Activated CD4-positive, alpha-beta T cell treated with anti-CD3 and anti-CD28 coated beads, Interleukin-2, amount 10 ng/mL, durations not matched to agents 24 days and 14 days (primary cell): ENCODE measurements at regions not wholly inside any gene's neighbourhood (a gene's known extent, or its start where the extent isn't known, plus 50 kb on each side); places are given as distances from the start of the nearest gene placed in this dataset.

Experiments used
- DNase-seq: peaks from one replicate; pipeline ENCODE4 v3.0.0; 2022
- H3K27ac Mint-ChIP-seq: one replicate; pipeline ENCODE4 v1.8.0; 2022; ENCODE audit warnings: mild to moderate bottlenecking, mixed read lengths
- H3K27me3 Mint-ChIP-seq: one replicate; pipeline ENCODE4 v1.8.0; 2022; ENCODE audit warnings: mixed read lengths
- H3K36me3 Mint-ChIP-seq: one replicate; pipeline ENCODE4 v1.8.0; 2022; ENCODE audit warnings: low read depth, mild to moderate bottlenecking, mixed read lengths
- H3K4me1 Mint-ChIP-seq: one replicate; pipeline ENCODE4 v1.8.0; 2021; ENCODE audit warnings: mixed read lengths
- H3K4me3 Mint-ChIP-seq: one replicate; pipeline ENCODE4 v1.8.0; 2022; ENCODE audit warnings: mild to moderate bottlenecking, moderate library complexity, mixed read lengths
- H3K9me3 Mint-ChIP-seq: one replicate; pipeline ENCODE4 v1.8.0; 2021; ENCODE audit warnings: mixed read lengths
- intact Hi-C: fragments of 100-400 bp; cut with micrococcal nuclease; formaldehyde crosslinking; loops from one replicate; pipeline ENCODE4 v1.15.1; 2023

DNA sequence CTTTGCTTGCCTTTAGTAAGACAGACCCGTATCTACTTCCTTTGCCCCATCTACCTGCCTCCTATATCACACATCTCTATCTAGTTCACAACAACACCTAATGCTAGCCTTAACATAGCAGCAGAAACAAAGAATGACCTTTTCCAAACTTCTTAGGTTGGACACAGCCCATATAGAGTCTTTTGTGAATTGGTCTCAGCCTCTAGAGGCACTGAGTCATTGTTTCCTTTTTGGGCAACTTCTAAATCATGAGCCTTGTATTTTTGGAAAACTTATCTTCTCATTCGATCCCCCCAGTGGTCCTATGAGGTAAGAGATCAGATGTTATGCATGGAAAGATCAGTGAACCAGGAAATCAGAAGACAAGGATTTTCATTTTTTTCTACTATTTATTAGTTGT is 679.4 kb upstream of the USP24 start:
- Mint-ChIP-seq H3K9me3 (no peaks in the 10 kb centered on the region), H3K4me3 (no peak overlapping the region), H3K36me3 (no peaks in the 10 kb centered on the region), H3K4me1 (no peaks in the 10 kb centered on the region), H3K27ac (no peak overlapping the region), H3K27me3 (no peaks in the 10 kb centered on the region)
- intact Hi-C loops = no loop called here
- DNase-seq = no peak

DNA sequence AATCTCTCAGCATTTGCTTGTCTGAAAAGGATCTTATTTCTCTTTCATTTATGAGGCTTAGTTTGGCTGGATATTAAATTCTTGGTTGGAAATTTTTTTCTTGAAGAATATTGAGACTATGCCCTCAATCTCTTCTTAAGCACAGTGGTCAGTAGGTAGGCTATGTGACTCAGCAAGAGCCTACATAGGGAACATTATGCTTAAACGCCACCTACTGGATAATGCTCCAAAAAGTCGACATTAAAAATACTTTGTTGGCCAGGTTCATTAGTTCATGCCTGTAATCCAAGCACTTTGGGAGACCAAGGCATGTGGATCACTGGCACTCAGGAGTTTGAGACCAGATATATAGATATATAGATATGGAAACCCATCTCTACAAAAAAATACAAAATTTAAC is 678.0 kb upstream of the USP24 start:
- no peak overlapping the region for H3K27ac Mint-ChIP-seq
- H3K4me1 Mint-ChIP-seq = no peaks in the 10 kb centered on the region
- H3K9me3 Mint-ChIP-seq = no peaks in the 10 kb centered on the region
- H3K27me3 Mint-ChIP-seq = no peaks in the 10 kb centered on the region
- no peak for DNase-seq
- H3K36me3 Mint-ChIP-seq = no peaks in the 10 kb centered on the region
- H3K4me3 Mint-ChIP-seq = no peak overlapping the region
- intact Hi-C loops = no loop called here

DNA sequence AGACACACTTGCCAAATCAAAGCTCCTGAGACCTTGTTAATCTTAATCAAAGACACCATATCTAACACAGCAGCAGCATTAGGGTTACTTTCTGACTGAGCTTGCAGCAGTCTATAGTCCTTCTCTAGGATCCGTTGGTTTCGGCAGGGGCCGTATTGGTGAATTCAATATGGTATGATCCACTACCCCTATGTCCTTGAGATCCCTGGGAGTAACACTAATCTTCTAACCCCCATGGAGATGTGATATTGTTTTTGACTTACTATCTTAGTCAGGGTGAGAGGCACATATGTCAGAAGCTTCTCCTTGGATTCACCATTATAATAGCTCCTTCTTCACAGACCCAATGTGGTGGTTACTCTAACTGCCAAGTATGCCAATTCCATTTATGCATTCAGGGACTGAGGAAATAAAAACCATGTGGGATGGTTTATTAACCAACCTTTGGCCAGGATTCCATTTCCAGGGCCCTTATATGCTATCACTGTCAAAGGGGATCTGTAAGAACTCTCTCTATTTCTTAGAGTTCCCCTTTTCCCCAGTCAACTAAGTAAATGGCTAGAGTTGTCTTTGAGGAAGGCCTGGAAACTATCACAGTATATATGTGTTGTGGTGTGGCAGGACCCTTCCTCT is 673.6 kb upstream of the USP24 start:
- DNase-seq = no peak
- no peak overlapping the region for H3K27ac Mint-ChIP-seq
- no peaks in the 10 kb centered on the region for H3K4me1 Mint-ChIP-seq
- no peaks in the 10 kb centered on the region for H3K9me3 Mint-ChIP-seq
- H3K36me3 Mint-ChIP-seq = no peaks in the 10 kb centered on the region
- H3K27me3 Mint-ChIP-seq = no peaks in the 10 kb centered on the region
- intact Hi-C loops = no loop called here
- H3K4me3 Mint-ChIP-seq = no peak overlapping the region

DNA sequence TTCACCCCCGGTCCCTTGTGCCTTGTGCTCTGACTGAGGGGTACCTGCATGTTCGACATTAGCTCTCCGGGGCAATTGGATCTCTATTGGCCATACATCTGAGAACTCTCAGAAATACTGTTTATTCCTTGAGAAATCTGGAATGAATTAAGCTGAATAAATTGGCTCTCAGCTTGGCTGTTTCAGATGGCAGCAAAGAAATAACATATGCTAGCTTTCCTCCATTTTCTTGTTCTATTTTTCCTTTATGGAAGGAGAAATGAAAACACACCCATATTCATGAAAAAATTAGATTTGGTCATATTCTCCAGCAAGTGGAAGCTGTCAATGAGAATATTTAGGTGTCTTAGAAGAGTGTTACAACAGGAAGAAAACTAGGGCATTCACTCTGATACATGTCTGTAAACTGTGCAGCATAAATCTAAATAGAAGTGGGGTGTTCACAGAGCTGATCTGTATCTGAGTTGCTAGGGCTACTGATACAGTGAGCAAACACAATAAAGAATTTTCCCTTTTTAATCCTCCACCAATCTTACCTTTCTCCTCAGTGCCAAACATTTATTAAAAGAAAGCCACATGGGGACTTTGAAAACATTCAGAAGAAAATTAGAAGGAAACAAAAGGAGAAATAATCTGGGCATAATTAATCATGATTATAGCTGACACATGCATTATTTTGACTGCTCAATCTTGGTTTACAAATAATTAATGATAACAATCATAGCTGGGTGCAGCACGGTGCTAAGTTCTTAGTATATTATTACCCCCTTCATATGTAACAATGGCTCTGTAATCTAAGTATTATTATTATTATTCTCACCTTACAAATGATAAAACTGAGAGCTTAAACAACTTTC is 671.9 kb upstream of the USP24 start:
- H3K4me3 Mint-ChIP-seq = no peak overlapping the region
- no peaks in the 10 kb centered on the region for H3K27me3 Mint-ChIP-seq
- no peaks in the 10 kb centered on the region for H3K9me3 Mint-ChIP-seq
- H3K4me1 Mint-ChIP-seq = no peaks in the 10 kb centered on the region
- DNase-seq = no peak
- H3K27ac Mint-ChIP-seq = no peak overlapping the region
- intact Hi-C loops = no loop called here
- H3K36me3 Mint-ChIP-seq = no peaks in the 10 kb centered on the region

DNA sequence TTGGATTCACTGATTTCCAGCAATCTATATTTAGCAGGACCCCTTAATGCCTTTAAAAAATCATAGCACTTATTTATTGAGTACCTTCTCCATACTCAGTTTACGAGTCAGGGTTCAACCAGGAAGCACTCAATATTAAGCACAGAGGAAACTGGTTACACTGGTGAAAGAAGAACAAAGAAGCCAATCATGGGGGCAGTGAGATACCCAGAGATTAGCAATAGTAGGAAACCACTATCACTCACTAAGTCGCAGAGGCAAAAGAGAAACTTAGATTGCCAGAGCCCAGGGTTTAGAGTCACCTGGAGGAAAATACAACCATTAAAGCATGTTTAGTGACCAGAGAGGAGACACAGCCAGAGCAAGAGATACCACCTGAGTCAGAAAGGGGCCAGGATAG is 670.5 kb upstream of the USP24 start:
- H3K27ac Mint-ChIP-seq = no peak overlapping the region
- H3K4me3 Mint-ChIP-seq = no peak overlapping the region
- no peaks in the 10 kb centered on the region for H3K27me3 Mint-ChIP-seq
- no peaks in the 10 kb centered on the region for H3K36me3 Mint-ChIP-seq
- H3K9me3 Mint-ChIP-seq = no peaks in the 10 kb centered on the region
- H3K4me1 Mint-ChIP-seq = no peaks in the 10 kb centered on the region
- intact Hi-C loops = no loop called here
- no peak for DNase-seq

DNA sequence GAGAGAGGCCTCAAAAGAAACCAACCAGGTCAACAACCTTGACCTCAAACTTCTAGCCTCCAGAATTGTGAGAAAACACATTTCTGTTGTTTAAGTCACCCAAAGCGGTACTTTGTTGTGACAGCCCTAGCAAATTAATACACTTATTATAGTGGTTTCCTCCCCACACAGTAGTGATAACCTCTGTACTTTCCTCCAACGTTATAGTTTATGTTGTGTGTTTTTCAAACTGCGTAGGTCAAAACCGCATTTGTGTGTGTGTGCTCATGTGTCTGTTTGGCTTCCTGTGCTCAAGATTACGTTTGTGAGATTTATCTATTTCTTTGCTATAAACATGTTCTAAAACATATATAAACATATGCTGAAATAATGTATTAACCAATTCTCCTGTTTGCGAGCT is 667.8 kb upstream of the USP24 start:
- no peak for DNase-seq
- H3K27ac Mint-ChIP-seq = no peak overlapping the region
- intact Hi-C loops = no loop called here

DNA sequence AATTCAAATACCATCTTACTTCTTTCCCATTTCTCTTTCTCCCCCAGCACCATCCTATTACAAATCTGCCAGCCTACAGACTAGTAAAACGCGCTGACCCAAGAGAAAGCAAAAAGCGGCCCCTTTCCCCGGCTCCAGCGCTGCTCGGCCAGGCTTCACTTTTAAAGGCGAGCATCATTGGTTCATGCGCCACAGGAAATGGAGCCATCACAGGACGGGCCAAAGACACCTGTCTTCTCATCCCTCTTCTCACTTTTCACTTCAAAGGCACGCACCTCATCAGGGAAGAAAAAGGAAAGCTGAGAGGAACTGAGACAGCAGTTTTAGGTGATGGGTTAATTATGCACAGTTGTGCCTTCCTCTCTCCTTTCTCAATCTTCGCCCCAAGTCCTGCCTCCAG is 664.2 kb upstream of the USP24 start:
- no peaks in the 10 kb centered on the region for H3K27me3 Mint-ChIP-seq
- DNase-seq = no peak
- H3K27ac Mint-ChIP-seq = no peak overlapping the region
- H3K4me1 Mint-ChIP-seq = no peaks in the 10 kb centered on the region
- H3K36me3 Mint-ChIP-seq = no peaks in the 10 kb centered on the region
- intact Hi-C loops = no loop called here
- H3K4me3 Mint-ChIP-seq = no peak overlapping the region
- no peaks in the 10 kb centered on the region for H3K9me3 Mint-ChIP-seq

More for the DNA sequence above, 667.8 kb upstream of the USP24 start:
- no peaks in the 10 kb centered on the region for H3K36me3 Mint-ChIP-seq
- H3K4me3 Mint-ChIP-seq = no peak overlapping the region
- no peaks in the 10 kb centered on the region for H3K9me3 Mint-ChIP-seq
- no peaks in the 10 kb centered on the region for H3K4me1 Mint-ChIP-seq
- no peaks in the 10 kb centered on the region for H3K27me3 Mint-ChIP-seq

DNA sequence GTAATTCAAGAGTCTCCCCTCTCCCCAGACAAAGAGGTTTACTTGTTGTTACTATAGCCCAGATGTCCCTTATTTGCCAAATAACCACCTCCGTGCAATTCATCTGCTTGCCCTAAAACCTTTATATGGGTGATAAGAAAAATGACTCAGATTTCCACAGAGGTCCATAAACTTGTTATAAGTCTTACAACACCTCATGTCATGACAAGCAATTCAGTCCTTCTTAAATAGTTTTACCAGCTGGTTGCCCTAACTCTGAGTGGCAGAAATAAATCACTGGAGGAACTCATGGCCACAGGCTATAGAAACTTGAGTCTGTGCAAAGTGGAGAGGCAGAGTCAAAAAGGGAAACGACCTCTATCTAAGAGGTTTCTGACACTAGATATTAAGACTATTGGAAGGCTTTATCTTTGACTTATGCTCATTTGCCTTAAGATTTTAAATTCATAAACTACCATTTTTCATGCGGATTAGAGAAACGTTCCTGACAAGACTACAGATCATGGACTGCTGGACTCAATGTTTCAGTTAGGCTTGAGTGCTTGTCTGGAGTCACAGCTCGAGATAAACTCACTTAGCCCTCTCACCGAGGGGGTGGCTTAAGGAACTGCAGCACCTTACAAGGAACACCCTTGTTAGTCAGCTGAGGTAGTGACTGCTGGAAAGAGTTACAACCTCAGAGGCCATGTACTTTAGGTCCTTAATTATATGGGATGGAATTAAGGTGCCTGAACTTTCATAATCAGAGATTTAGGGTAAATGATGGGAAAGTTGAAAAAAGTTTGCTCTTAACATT is 662.5 kb upstream of the USP24 start:
- Mint-ChIP-seq H3K4me1 (no peaks in the 10 kb centered on the region), H3K9me3 (no peaks in the 10 kb centered on the region)
- intact Hi-C loops = no loop called here

DNA sequence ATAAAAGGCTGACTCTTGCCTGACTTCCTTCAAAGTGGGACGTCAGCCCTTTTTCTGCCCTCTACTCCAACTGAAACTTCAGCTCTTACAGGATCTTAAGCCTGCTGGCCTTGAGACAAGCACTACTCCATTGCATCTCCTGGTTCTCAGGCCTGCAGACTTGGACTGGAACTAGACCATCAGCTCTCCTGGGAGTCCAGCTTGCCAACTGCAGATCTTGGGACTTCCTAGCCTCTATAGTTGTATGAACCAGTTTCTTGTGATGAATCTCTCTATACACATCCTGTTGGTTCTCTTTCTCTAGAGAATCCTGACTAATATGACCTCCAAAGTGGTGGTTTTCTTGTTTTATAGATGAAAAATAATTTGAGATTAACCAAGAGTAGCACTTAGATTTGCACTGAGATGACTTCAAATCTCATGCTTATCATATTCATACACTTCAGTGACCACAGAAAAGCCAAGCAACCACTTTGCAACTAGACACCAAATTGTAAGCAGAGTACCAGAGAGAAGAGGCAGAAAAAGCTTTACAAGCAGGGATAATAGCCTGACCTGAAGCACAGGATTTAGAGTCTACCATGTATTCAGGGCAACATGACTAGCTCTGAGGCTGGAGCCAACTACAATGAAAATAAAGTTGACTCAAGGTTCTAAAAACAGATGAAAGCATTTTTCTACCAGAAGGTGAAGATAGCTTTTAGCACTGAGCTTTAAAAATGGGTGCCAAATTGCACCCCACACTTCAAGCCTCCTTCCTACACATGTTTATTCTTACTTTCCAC is 661.3 kb upstream of the USP24 start:
- H3K9me3 Mint-ChIP-seq = no peaks in the 10 kb centered on the region
- intact Hi-C loops = no loop called here

More for the DNA sequence above, 662.5 kb upstream of the USP24 start:
- no peak overlapping the region for H3K4me3 Mint-ChIP-seq
- H3K27ac Mint-ChIP-seq = no peak overlapping the region
- DNase-seq = no peak
- H3K27me3 Mint-ChIP-seq = no peaks in the 10 kb centered on the region
- no peaks in the 10 kb centered on the region for H3K36me3 Mint-ChIP-seq

DNA sequence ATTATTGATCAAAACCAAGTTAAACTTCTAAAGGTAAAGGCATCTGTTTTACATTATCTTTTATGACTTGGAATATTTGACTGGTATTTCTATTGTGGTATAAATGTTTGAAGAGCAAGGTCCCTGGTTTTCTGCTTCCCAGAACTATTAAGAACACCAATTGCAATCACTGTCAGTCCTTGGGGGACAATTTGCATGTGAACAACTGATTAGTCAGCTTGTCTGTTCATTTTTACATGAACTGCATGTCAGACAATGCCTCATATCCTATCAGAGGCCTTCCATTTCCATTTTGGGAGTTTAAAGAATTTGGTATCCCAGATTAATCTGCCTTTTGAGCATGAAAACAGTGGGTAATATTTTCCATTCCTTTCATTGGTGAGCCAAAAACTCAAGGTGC is 654.9 kb upstream of the USP24 start:
- Mint-ChIP-seq H3K4me1 (no peaks in the 10 kb centered on the region), H3K27ac (no peak overlapping the region), H3K36me3 (no peaks in the 10 kb centered on the region), H3K27me3 (peaks cover 1% of the 10 kb centered on the region), H3K9me3 (no peaks in the 10 kb centered on the region), H3K4me3 (no peak overlapping the region)
- DNase-seq = no peak
- intact Hi-C loops = no loop called here

More for the DNA sequence above, 661.3 kb upstream of the USP24 start:
- no peaks in the 10 kb centered on the region for H3K36me3 Mint-ChIP-seq
- H3K4me3 Mint-ChIP-seq = no peak overlapping the region
- no peak for DNase-seq
- no peaks in the 10 kb centered on the region for H3K4me1 Mint-ChIP-seq
- H3K27ac Mint-ChIP-seq = no peak overlapping the region
- no peaks in the 10 kb centered on the region for H3K27me3 Mint-ChIP-seq

DNA sequence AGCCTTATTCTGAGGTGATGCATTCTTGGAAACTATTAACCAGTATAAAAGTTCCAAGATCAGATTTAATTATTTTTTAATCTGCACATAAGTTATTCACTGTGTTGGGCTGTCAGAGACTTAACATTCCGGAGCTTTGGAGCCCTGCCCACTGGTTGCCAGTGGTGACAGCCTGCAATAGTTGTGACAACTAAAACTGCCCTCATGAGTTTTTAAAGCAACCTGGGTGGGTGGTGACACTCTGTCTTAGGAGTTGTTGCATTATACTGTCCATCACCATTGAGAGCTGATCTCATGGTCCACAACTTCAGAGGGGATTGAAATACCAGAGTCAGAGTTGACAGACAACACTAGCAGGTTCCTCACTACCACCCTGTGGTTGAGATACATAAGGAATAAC is 653.9 kb upstream of the USP24 start:
- Mint-ChIP-seq H3K27me3 (peaks cover 1% of the 10 kb centered on the region), H3K27ac (no peak overlapping the region), H3K4me3 (no peak overlapping the region), H3K4me1 (no peaks in the 10 kb centered on the region), H3K9me3 (no peaks in the 10 kb centered on the region), H3K36me3 (no peaks in the 10 kb centered on the region)
- DNase-seq = no peak
- intact Hi-C loops = no loop called here

DNA sequence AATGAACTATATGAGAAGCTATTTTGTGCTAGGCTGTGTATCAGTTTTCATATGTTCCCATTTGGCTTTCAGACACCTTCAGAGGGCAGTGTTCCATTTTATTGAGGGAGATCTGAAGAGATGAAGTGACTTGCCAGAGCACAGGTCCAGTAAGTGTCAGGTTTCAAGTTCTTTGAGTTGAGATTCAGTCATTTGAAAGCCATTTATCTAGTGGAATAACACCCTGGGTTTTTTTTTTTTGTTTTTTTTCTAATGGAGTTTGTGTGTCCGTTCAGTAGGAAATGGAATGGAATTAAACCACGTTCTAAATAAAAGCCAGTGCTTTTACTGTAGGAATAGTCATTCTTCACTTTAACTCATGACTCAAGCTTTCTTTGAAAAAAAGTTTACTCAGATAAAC is 652.9 kb upstream of the USP24 start:
- H3K4me3 Mint-ChIP-seq = no peak overlapping the region

DNA sequence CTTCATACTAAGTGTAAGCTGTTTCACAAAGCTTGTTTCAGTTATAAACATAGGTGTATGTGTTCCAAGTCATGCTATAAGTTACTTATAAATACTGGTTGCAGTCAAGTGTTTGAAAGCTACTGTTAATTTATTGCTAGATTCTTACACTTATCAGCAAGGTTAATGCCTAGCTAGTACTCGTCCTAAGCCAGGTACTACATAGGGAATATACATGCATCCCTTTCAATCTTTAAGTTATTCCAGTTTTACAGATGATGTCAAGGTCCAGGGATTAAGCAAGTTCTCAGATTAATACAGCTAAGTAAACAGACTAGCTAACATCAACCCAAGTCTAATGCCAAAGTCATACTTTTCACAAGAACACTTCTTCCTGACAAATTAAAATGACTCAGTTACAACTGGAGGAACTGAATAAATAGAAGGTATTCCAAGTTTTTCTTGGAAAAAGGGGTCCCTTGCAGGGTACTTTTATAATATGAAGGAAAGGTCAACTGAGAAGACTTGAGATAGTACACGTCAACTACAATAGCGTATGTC is 652.2 kb upstream of the USP24 start:
- no peaks in the 10 kb centered on the region for H3K4me1 Mint-ChIP-seq
- no peak overlapping the region for H3K4me3 Mint-ChIP-seq
- H3K36me3 Mint-ChIP-seq = no peaks in the 10 kb centered on the region
- intact Hi-C loops = no loop called here
- peaks cover 1% of the 10 kb centered on the region for H3K27me3 Mint-ChIP-seq
- DNase-seq = no peak
- no peak overlapping the region for H3K27ac Mint-ChIP-seq
- H3K9me3 Mint-ChIP-seq = no peaks in the 10 kb centered on the region

More for the DNA sequence above, 652.9 kb upstream of the USP24 start:
- no peaks in the 10 kb centered on the region for H3K9me3 Mint-ChIP-seq
- no peak overlapping the region for H3K27ac Mint-ChIP-seq
- H3K27me3 Mint-ChIP-seq = peaks cover 1% of the 10 kb centered on the region
- no peaks in the 10 kb centered on the region for H3K36me3 Mint-ChIP-seq
- H3K4me1 Mint-ChIP-seq = no peaks in the 10 kb centered on the region
- DNase-seq = no peak
- intact Hi-C loops = no loop called here
